Stimulated activated CD8-positive, alpha-beta memory T cell treated with anti-CD3 and anti-CD28 coated beads, Interleukin-7, amount 100 ng/mL, for 4 hours (primary cell): ENCODE measurements at regions not wholly inside any gene's neighbourhood (a gene's known extent, or its start where the extent isn't known, plus 50 kb on each side); places are given as distances from the start of the nearest gene placed in this dataset.

Experiments
- DNase-seq, 2 donors: peaks; one replicate each; pipeline ENCODE4 v3.0.0-alpha.2; 2020; ENCODE audit warnings: low read depth in 2 of 2

- DNase-seq: no peak
These were observed 259.4 kb upstream of the MAN1A1 start for GRCh38 chr6:119608994-119609393.

- DNase-seq: no peak
These were observed 254.6 kb upstream of the MAN1A1 start for GRCh38 chr6:119604124-119604523.

GRCh38 chr6:119603501-119603900, 253.9 kb upstream of the MAN1A1 start:
- DNase-seq: no peak

- no peak for DNase-seq
These were observed 252.9 kb upstream of the MAN1A1 start for GRCh38 chr6:119602215-119603178.

- no peak for DNase-seq
These were observed 249.3 kb upstream of the MAN1A1 start for GRCh38 chr6:119598883-119599282.

- no peak for DNase-seq
These were observed 245.3 kb upstream of the MAN1A1 start for GRCh38 chr6:119594907-119595306.

GRCh38 chr6:119591235-119591634, 241.7 kb upstream of the MAN1A1 start:
- DNase-seq: no peak

GRCh38 chr6:119590066-119590465, 240.5 kb upstream of the MAN1A1 start:
- DNase-seq: no peak

GRCh38 chr6:119587537-119587936, 238.0 kb upstream of the MAN1A1 start:
- no peak for DNase-seq

- DNase-seq: no peak
These were observed 236.8 kb upstream of the MAN1A1 start for GRCh38 chr6:119586250-119586882.

- DNase-seq: no peak
These were observed 234.5 kb upstream of the MAN1A1 start for GRCh38 chr6:119584088-119584487.

GRCh38 chr6:119581220-119581619, 231.7 kb upstream of the MAN1A1 start:
- no peak for DNase-seq

- DNase-seq: no peak
These were observed 226.2 kb upstream of the MAN1A1 start for GRCh38 chr6:119575721-119576120.

- no peak for DNase-seq
These were observed 219.0 kb upstream of the MAN1A1 start for GRCh38 chr6:119568580-119568979.

GRCh38 chr6:119566546-119567260, 217.1 kb upstream of the MAN1A1 start:
- DNase-seq: no peak

GRCh38 chr6:119565893-119566292, 216.3 kb upstream of the MAN1A1 start:
- no peak for DNase-seq

GRCh38 chr6:119562168-119562567, 212.6 kb upstream of the MAN1A1 start:
- DNase-seq: no peak

- no peak for DNase-seq
These were observed 210.0 kb upstream of the MAN1A1 start for GRCh38 chr6:119559586-119559985.

GRCh38 chr6:119557239-119557638, 207.7 kb upstream of the MAN1A1 start:
- DNase-seq: no peak

GRCh38 chr6:119552021-119552420, 202.5 kb upstream of the MAN1A1 start:
- no peak for DNase-seq

GRCh38 chr6:119547024-119547423, 197.5 kb upstream of the MAN1A1 start:
- no peak for DNase-seq

GRCh38 chr6:119545245-119545644, 195.7 kb upstream of the MAN1A1 start:
- no peak for DNase-seq
